GM21576 (cell line): ENCODE measurements at regions not wholly inside any gene's neighbourhood (a gene's known extent, or its start where the extent isn't known, plus 50 kb on each side); places are given as distances from the start of the nearest gene placed in this dataset.

Source experiments
- ATAC-seq: cut with Tn5 transposase; IDR thresholded peaks from one replicate; pipeline ENCODE4 v1.9.1; 2021; ENCODE audit warnings: mild to moderate bottlenecking, moderate library complexity; ENCODE audit not compliant: unreplicated experiment

DNA sequence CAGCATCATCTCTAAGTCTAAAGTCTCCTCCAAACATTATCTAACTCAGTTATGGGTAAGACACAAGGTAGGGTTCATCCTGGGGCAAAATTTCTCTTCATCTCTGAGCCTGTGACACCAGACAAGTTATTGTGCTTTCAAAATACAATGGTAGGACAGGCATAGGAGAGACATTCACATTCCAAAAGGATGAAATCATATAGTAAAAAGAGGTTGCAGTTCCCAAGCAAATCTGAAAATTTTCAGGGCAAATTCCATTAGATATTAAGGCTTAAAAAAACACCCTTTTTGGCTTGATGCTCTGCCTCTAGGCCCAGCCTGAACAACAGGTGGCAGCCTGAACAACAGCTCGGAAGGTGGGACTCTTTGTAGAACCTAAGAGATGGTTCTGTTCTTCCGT is 448.3 kb upstream of the SLIT2 start:
- ATAC-seq: no peak

DNA sequence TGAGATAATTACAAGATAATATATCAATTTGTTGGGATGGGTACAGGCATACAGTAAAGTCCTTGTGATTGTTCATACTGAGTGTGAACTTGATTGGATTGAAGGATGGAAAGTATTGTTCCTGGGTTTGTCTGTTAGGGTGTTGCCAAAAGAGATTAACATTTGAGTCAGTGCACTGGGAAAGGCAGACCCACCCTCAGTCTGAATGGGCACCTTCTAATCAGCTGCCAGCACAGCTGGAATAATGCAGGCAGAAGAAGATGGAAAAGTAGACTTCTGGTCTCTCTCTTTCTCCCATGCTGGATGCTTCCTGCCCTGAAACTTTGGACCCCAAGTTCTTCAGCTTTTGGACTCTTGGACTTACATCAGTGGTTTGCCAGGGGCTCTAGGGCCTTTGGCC is 457.9 kb upstream of the SLIT2 start:
- ATAC-seq: no peak

- ATAC-seq: no peak
These were observed 460.1 kb upstream of the SLIT2 start for GRCh38 chr4:19791422-19792123.

DNA sequence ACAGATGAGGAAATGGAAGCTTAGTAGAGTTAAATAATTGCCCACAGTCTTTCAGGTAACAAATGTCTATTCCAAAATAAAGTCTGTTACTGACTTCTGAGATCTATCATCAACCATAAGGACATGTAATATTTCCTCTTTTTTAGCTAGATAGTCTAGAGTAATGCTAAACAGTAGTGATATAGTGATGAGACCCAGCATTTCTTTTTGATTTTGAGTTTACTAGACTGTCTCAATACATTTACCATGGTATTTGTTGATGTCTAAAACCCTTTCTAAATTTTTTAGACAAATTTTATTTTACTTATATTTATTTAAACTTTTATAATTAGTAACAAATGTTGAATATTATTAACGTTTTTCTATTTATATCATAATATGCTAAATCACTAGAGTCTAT is 465.1 kb upstream of the SLIT2 start:
- no peak for ATAC-seq

DNA sequence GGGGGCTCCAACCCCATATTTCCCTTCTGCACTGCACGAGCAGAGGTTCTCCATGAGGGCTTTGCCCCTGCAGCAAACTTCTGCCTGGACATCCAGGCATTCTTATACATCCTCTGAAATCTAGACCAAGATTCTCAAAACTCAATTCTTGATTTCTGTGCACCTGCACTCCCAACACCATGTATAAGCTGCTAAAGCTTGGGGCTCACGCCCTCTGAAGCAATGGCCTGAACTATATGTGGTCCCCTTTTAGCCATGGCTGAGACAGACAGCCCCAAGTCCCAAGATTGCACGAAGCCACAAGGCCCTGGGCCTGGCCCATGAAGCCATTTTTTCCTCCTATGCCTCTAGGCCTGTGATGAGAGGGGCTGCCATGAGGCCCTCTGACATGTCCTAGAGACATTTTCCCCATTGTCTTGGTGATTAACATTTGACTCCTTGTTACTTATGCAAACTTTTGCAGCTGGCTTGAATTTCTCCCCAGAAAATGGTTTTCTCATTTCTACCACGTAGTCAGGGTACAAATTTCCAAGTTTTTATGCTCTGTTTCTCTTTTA is 468.0 kb upstream of the SLIT2 start:
- ATAC-seq: no peak

- ATAC-seq: no peak
These were observed 470.8 kb upstream of the SLIT2 start for GRCh38 chr4:19780871-19781270.

GRCh38 chr4:19776929-19777328 is 474.8 kb upstream of the SLIT2 start:
- ATAC-seq: no peak

DNA sequence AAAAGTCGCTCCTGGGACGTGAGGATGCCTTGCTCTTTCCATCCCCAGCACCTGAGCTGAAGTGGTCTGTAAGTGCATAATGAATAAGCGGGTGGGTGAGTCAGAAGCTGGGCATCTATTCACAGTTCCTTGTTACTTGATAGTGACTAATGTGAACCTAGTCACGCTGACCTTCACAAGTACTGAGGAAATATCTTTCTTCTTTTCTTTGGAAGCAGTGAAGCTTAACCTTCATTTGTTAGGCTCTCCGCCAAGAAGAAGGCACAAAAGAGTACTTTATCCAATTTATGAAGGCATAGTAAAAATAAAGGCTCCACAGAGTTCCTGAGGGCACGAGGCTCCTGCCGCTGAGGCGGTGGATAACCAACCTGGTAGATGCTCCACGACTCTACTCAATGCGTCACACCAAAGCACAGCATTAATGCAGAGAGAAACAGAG is 475.7 kb upstream of the SLIT2 start:
- ATAC-seq: no peak

GRCh38 chr4:19774690-19775256 is 476.9 kb upstream of the SLIT2 start:
- ATAC-seq: no peak

GRCh38 chr4:19772581-19772980 is 479.1 kb upstream of the SLIT2 start:
- no peak for ATAC-seq

DNA sequence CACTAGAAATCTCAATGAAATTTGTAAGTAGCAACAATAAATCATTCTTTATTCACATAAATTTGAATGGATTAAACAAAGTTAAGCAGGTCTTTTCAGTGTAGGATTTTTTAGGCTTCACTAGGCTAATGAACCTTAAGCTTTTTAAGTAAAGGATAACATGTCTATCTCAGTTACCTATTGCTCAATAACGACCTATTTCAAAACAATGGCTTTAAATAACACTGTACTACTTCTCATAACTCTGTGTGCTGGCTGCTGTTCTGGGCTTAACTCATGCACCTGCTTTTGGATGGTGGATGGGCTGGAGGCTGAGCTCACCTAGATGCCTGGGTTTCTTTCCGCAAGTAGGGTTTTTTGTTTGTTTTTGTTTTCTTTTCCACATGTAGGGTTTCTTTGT is 495.0 kb upstream of the SLIT2 start:
- no peak for ATAC-seq

- ATAC-seq: no peak
These were observed 499.1 kb upstream of the SLIT2 start for GRCh38 chr4:19752599-19752998.

- no peak for ATAC-seq
These were observed 502.9 kb upstream of the SLIT2 start for GRCh38 chr4:19748519-19749479.

DNA sequence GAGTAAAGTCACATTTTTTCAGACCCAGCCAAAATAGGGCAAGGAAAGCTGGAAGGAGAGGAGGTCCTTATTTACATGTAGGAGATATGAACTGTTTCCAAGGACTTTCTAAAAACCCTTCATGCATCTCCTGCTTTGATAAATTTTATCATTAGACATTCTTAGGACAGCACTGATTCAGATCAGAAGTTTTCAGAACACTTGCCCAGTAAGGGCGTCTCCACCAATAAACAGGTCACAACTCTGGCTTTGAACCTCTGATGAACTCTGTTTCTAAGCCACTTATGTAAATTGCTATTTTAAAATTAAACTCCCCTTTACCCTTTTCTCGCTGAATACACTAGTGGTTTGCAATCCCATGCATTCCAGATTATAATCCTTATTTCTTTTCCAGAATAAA is 505.3 kb upstream of the SLIT2 start:
- ATAC-seq: no peak

- no peak for ATAC-seq
These were observed 508.5 kb upstream of the SLIT2 start for GRCh38 chr4:19743115-19743638.

- ATAC-seq: no peak
These were observed 512.5 kb upstream of the SLIT2 start for GRCh38 chr4:19739101-19739651.

DNA sequence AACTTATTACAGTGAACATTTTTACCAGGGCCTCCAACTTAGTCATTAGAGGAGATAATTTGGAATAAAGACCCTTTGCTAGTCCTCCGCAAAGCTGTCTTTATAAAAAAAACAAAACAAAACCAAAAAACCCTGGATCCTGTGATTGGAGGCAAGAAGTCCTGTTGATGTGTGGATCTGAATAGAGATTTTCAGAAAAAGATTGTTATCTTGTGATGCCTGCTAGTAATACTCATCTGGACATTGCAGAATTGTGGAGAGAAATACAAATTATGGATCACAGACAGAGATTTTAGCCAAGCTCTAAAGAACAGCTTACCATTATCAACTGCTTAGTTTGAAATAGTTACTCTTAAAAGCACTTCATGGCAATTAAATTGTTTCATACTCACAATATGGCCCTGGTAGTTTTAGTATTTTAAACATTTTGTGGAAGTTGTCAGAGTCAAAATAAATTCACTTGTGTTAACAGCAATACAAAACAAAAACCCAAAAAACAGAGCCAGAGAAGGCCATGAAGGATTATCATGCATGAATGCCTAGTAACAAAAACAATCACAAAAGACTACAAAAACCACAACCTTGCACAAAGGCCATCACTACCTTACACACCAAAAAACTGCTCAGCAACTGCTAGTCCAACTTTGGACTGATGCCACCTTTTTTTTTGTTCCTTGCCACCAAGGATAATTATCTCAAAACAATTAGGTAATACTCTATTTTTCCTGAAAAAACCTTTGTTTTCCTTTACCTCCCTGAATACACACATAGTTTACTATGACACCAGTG is 514.5 kb upstream of the SLIT2 start:
- no peak for ATAC-seq

- no peak for ATAC-seq
These were observed 516.7 kb upstream of the SLIT2 start for GRCh38 chr4:19735012-19735411.

- ATAC-seq: no peak
These were observed 521.6 kb upstream of the SLIT2 start for GRCh38 chr4:19729886-19730651.
